ENCODE measurements at regions not wholly inside any gene's neighbourhood (a gene's known extent, or its start where the extent isn't known, plus 50 kb on each side); places are given as distances from the start of the nearest gene placed in this dataset.

- no peaks in the 10 kb centered on the region for H3K4me1 ChIP-seq
- H3K27me3 ChIP-seq = no peaks in the 10 kb centered on the region
- no peak overlapping the region for H3K4me3 ChIP-seq
- intact Hi-C loops (cut with DNase I; ENCODE audit: low total_unique reads) = no loop called here
- WGBS, 2 donors = 92 to 94% methylated on average over 8 of the region's 8 CpGs
- no peaks in the 10 kb centered on the region for H3K9me3 ChIP-seq
- DNase-seq = no peak
- H3K27ac ChIP-seq = no peak overlapping the region
- no peak for TF ChIP-seq POLR2A (IDR thresholded peaks at IDR 0.05)
- TF ChIP-seq CTCF (IDR thresholded peaks at IDR 0.05) = no peak
- H3K36me3 ChIP-seq (ENCODE audit: low read depth, missing control alignments) = no peaks in the 10 kb centered on the region
Observed at GRCh38 chr6:14221564-14222279, 104.2 kb downstream of the CD83 start.

- Histone ChIP-seq H3K4me3 (no peak overlapping the region), H3K36me3 (ENCODE audit: low read depth, missing control alignments) (no peaks in the 10 kb centered on the region), H3K27ac (no peak overlapping the region), H3K4me1 (no peaks in the 10 kb centered on the region), H3K27me3 (no peaks in the 10 kb centered on the region), H3K9me3 (no peaks in the 10 kb centered on the region)
- TF ChIP-seq POLR2A (IDR thresholded peaks at IDR 0.05) (no peak), CTCF (IDR thresholded peaks at IDR 0.05) (no peak)
- DNase-seq = no peak
- 93 to 95% methylated on average over 8 of the region's 8 CpGs for WGBS, 2 donors
- intact Hi-C loops (cut with DNase I; ENCODE audit: low total_unique reads) = no loop called here
Observed at GRCh38 chr6:14222956-14223355, 105.4 kb downstream of the CD83 start.

- Histone ChIP-seq H3K9me3 (no peaks in the 10 kb centered on the region), H3K36me3 (ENCODE audit: low read depth, missing control alignments) (no peaks in the 10 kb centered on the region), H3K27ac (no peak overlapping the region), H3K4me3 (no peak overlapping the region), H3K27me3 (no peaks in the 10 kb centered on the region), H3K4me1 (no peaks in the 10 kb centered on the region)
- WGBS, 2 donors = 86 to 91% methylated on average over 8 of the region's 8 CpGs
- intact Hi-C loops (cut with DNase I; ENCODE audit: low total_unique reads) = no loop called here
- DNase-seq = no peak
- no peak for TF ChIP-seq POLR2A (IDR thresholded peaks at IDR 0.05)
- TF ChIP-seq CTCF (IDR thresholded peaks at IDR 0.05) = no peak
Observed at GRCh38 chr6:14224359-14225103, 107.0 kb downstream of the CD83 start.

GRCh38 chr6:14226051-14226660, 108.6 kb downstream of the CD83 start:
- no peaks in the 10 kb centered on the region for H3K36me3 ChIP-seq (ENCODE audit: low read depth, missing control alignments)

More at GRCh38 chr6:14226051-14226660, 108.6 kb downstream of the CD83 start:
- Histone ChIP-seq H3K9me3 (no peaks in the 10 kb centered on the region), H3K27me3 (no peaks in the 10 kb centered on the region), H3K4me3 (no peak overlapping the region), H3K4me1 (no peaks in the 10 kb centered on the region), H3K27ac (no peak overlapping the region)
- DNase-seq = no peak
- intact Hi-C loops (cut with DNase I; ENCODE audit: low total_unique reads) = no loop called here
- TF ChIP-seq CTCF (IDR thresholded peaks at IDR 0.05) (no peak), POLR2A (IDR thresholded peaks at IDR 0.05) (no peak)
- WGBS, 2 donors = 94 to 98% methylated on average over 2 of the region's 2 CpGs
